ENCODE measurements at regions not wholly inside any gene's neighbourhood (a gene's known extent, or its start where the extent isn't known, plus 50 kb on each side); places are given as distances from the start of the nearest gene placed in this dataset.
"Not testable (repeated sequence)": the region's sequence is repeated elsewhere in the genome, so short reads cannot be mapped to it uniquely, and the experiment has no call there.

DNA sequence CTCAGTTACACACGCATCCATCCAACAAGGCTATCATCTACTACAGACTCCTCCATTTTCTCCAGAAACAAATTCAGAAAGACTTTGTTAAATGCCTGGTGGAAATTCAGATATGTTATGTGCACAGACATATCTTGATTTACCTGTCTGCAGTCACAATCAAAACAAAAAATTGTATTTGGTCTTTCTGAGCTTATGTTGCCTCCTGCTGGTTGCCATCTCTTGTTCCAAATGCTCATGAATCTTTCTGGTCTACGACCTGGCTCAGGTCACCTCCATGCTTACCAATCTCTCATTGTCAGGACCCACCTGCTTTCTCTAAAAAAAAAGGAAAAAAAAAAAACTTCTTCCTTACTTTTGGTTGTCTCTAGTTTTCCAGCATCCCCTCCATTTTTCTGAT, 169.2 kb upstream of the PLXNC1 start:
- DNase-seq (ENCODE audit: low spot score) = no peak

DNA sequence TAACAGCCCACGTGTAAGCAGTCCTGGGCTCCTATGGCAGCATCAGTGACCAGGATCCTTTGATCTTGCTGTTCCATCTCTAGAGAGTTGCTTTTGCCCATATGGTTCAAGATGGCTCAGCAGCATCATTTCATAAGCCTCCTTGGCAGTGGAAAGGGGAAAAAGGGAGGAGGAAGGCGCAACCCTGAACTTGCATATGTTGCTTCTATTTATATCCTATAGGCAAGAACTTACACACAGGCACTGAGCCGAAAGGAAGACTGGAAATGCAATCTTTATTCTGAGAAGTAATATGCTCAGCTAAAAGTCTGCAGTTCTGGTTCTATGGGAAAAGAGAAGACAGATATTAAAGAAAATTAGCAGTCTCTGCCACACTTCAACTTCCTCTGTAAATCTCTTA, 167.7 kb upstream of the PLXNC1 start:
- DNase-seq (ENCODE audit: low spot score) = peak; percentile 38

GRCh38 chr12:93981411-93981810, 167.0 kb upstream of the PLXNC1 start:
- no peak for DNase-seq (ENCODE audit: low spot score)

DNA sequence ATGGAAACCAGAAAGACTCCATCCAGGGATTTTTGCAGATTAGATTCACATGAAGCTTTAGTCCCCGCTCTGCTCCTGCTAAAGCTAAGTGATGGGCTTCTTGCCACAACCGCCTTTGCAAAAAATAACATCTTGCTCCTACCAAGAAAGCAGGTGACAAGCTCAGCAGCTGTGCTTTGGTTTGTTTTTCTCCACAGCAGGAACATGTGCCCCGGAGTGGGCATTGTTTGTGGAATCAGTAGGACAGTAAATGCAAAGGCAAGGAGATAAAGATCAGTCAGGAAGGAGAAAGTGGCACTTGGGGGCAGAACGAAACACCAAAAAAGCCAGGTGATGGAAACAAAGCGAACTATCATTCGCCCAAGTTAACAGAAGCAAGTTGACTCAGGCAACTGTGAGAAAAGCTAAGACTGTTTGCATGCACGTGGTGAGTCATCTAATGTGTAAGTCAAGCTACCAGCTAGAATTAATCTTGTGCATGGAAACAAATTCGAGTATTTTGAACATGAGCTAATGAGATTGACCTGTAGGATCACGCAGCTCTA, 165.5 kb upstream of the PLXNC1 start:
- DNase-seq (ENCODE audit: low spot score) = no peak

- no peak for DNase-seq (ENCODE audit: low spot score)
Measured at GRCh38 chr12:93984005-93984404, 164.4 kb upstream of the PLXNC1 start.

DNA sequence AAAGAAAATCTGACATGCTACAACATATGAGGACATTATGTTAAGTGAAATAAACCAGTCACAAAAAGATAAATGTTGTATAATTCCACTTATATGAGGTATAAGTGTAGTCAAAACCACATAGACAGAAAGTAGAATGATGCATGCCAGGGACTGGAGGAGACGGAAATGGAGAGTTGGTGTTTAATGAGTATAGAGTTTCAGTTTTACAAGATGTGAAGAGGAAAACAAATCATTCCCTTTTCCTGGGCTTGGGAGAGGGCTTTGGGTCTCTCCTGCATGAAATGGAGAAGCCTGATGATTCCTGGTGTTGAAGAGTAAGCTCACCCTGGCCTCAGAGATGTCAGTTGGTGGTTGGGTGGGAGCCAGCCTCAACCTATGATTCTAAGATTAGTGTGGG, 158.4 kb upstream of the PLXNC1 start:
- no peak for DNase-seq (ENCODE audit: low spot score)

DNA sequence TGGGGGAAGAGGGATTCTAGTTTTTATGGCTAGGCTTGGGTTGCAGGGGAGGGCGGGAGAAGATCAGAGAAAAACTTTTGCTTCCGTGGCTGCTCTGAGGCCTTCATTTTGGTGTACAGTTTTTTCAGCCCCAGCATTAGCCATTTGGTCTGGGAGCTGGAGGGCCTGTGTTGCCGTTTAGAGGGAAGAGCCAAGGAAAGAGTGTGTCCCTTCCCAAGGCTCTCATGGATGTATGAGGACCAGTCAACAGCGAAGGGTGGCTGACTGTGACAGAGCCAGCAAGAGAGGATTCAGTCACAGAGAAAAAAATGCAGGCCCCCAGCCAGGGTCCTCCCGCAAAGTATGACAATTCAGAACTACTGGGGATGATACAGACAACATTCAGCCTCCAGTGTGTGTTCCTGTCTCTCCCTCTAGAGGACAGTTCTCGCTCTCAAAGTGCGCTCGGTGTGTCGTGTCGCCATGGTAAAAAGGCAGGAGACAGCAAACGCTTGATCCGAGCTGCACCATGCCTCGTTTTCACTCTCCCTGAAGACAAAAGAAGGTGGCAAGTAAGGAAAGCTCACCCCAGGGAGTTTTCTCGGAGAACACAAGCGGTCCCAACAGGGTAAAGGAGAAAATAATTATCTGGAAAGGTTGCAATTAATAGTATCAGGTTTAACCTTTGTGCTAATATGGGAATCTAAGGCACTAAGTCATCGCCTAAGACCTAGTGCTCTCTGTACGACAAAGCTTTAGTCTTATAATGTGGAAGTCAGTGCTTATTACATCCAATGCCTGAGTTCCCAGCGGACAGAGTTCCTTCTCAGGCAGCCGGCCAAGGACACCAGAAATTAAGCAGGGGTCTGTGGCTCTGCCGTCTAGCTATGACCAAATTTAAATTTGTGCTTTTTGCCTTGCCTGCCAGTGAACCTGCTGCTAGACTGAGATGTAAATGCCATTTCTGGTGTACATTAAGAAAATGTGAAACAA, 157.3 kb upstream of the PLXNC1 start:
- DNase-seq (ENCODE audit: low spot score) = no peak

- DNase-seq (ENCODE audit: low spot score) = no peak
Measured at GRCh38 chr12:93991829-93992461, 156.4 kb upstream of the PLXNC1 start.

- no peak for DNase-seq (ENCODE audit: low spot score)
Measured at GRCh38 chr12:93994721-93995120, 153.7 kb upstream of the PLXNC1 start.

DNA sequence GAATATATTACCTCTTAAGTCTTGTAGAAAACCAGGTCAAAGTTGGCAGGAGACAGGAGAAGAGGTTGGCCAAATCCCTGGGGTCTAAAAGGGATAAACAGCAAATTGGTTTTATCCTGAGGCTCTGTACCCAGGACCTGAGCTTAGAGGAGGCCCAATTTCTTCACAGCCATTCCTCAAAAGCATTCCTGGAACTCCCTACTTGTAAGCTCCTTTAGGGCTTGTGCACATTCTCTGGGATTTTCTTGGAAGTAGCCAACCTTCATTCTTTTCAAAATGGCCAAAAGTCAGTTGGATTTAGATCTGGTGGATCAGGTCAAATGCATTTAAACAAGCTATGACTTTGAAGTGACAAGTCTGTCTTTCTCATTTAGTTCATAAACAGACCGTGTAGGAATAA, 152.1 kb upstream of the PLXNC1 start:
- no peak for DNase-seq (ENCODE audit: low spot score)

- no peak for DNase-seq (ENCODE audit: low spot score)
Measured at GRCh38 chr12:94001691-94002090, 146.7 kb upstream of the PLXNC1 start.

DNA sequence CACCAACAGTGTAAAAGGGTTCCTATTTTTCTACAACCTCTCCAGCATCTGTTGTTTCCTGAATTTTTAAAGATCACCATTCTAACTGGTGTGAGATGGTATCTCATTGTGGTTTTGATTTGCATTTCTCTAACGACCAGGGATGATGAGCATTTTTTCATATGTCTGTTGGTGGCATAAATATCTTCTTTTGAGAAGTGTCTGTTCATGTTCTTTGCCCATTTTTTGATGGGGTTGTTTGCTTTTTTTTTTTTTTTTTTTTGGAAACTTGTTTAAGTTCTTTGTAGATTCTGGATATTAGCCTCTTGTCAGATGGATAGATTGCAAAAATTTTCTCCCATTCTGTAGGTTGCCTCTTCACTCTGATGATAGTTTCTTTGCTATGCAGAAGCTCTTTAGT, 145.5 kb upstream of the PLXNC1 start:
- DNase-seq (ENCODE audit: low spot score) = not testable (repeated sequence)

GRCh38 chr12:94007833-94008232, 140.5 kb upstream of the PLXNC1 start:
- DNase-seq (ENCODE audit: low spot score) = not testable (repeated sequence)

DNA sequence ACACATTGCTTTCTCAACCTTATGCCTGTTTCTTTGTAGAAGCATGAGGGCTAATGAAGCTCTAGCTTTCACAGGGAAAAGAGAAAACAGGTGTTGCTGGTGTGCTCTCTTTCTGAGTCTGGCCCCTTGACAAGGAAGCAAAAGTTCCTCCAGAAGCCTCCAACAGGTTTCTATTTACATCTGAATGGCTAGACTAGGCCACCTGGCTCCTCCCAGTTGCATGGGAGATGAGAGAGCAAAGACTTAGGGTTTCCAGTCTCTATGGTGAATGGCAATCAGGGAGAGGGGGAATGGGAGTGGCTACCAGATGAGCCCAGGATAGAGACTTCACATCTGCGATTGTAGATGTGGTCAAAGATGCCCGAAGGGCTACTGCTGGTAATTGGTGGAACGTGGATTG, 138.1 kb upstream of the PLXNC1 start:
- DNase-seq (ENCODE audit: low spot score) = no peak

DNA sequence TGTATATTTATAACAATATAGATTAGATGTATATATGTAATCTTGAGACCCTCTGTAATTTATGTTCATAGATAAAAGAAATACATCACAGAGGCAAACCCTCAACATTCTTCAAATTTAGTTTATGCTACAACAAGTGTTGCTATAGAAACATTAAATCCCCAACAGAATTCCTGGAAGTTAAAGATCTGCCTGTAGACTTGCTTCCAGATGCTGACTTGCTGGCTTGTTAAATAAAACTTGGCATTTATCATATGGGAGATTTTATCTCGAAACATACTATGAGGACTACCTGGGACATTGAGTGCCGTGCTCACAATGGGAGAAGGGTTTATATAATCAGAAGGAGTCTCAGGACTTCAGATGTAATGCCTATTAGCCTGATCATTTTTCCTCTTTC, 136.3 kb upstream of the PLXNC1 start:
- DNase-seq (ENCODE audit: low spot score) = no peak

DNA sequence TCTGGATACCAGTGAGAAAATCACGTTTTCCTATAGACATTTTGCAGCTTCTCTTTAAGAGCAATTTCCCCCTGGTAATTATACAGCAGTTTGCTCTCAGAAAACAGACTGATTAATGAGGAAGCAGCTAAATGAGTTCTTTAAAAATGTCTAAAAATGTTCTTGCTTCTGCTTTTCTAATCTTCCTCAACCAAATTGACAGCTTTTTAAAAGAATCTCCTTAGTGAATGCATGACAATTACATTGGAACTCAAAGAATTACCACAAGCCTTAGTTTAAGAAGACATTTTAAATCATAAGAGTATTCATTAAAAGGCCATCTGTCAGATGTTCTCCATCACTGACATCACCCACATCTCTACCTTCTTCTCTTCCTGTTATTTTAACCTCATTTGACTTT, 135.8 kb upstream of the PLXNC1 start:
- DNase-seq (ENCODE audit: low spot score) = no peak

DNA sequence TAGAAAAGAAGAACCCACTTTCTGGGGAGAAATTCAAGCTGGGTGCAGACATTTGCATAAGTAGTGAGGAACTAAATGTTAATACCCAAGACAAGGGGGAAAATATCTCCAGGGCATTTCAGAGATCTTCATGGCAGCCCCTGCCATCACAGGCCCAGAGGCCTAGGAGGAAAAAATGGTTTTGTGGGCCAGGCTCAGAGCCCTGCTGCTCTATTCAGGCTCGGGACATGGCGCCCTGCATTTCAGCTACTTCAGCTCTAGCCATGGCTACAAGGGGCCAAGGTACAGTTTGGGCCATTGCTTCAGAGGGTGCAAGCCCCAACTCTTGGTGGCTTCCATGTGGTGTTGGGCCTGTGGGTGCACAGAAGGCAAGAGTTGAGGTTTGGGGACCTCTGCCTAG, 131.1 kb upstream of the PLXNC1 start:
- not testable (repeated sequence) for DNase-seq (ENCODE audit: low spot score)

GRCh38 chr12:94020335-94020734, 128.0 kb upstream of the PLXNC1 start:
- no peak for DNase-seq (ENCODE audit: low spot score)

- no peak for DNase-seq (ENCODE audit: low spot score)
Measured at GRCh38 chr12:94023879-94024278, 124.5 kb upstream of the PLXNC1 start.

- no peak for DNase-seq (ENCODE audit: low spot score)
Measured at GRCh38 chr12:94025068-94025467, 123.3 kb upstream of the PLXNC1 start.

DNA sequence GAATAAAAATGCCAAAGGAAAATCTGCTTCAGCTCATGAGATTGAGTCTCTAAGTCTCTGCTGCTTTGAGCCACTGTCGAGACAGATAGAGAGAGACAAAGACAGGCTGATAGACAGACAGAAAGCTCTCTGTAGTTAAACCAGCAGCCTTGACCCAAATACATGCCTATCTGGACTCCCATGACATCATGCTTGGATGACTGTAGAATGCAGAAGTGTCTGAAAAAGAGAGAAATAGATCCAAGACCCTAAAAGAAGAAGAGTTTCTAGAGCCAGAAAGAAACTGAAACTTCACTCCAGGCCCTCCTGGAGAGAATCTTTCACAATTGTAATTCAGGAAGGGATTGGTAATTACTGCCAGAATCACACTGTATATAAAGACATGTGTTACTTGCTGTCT, 122.6 kb upstream of the PLXNC1 start:
- DNase-seq (ENCODE audit: low spot score) = no peak

DNA sequence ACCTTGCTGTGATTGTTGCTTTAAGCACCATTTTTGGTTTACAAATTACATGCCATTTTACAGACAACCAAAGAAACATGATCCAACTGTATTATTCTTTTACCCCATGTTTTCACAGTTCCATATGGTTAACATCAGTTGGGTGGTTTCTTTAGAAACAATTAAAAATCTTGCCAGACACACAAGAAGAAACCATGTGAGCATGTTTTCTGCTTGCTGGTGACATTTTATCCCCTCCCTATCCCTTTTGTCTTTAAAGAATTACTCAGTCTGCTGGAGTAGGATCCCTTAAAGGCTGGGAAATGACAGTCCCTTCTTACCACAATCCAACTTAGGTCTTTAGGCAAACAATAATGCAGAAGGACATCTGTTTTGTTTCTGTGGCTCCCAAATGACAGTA, 121.8 kb upstream of the PLXNC1 start:
- no peak for DNase-seq (ENCODE audit: low spot score)

GRCh38 chr12:94027561-94027960, 120.8 kb upstream of the PLXNC1 start:
- DNase-seq (ENCODE audit: low spot score) = no peak
